Fibroblast of villous mesenchyme (primary cell): ENCODE measurements at regions not wholly inside any gene's neighbourhood (a gene's known extent, or its start where the extent isn't known, plus 50 kb on each side); places are given as distances from the start of the nearest gene placed in this dataset.

Experiments used
- DNase-seq: peaks from one replicate; pipeline ENCODE4 v3.0.0-alpha.2; 2010; ENCODE audit warnings: low read depth
- H3K4me3 ChIP-seq: 2 replicates; pipeline ENCODE4 v1.5.1; 2011; ENCODE audit warnings: low read depth, mild to moderate bottlenecking, low read length
- CTCF ChIP-seq: IDR thresholded peaks from 2 replicates; pipeline ENCODE4 v1.5.1; 2012; ENCODE audit warnings: low read depth, mild to moderate bottlenecking, low read length; ENCODE audit not compliant: insufficient read depth

- no peak for TF ChIP-seq CTCF
- no peak for DNase-seq
- no peak overlapping the region for H3K4me3 ChIP-seq
Measured at GRCh38 chr14:97393244-97393643, 596.1 kb downstream of the VRK1 start.

GRCh38 chr14:97395068-97395467 lies 597.9 kb downstream of the VRK1 start:
- no peak overlapping the region for H3K4me3 ChIP-seq
- no peak for TF ChIP-seq CTCF
- DNase-seq: no peak

- no peak for DNase-seq
- no peak for TF ChIP-seq CTCF
- H3K4me3 ChIP-seq: no peak overlapping the region
Measured at GRCh38 chr14:97401714-97402113, 604.5 kb downstream of the VRK1 start.

- no peak for TF ChIP-seq CTCF
- no peak overlapping the region for H3K4me3 ChIP-seq
- no peak for DNase-seq
Measured at GRCh38 chr14:97402279-97402678, 605.1 kb downstream of the VRK1 start.

- no peak overlapping the region for H3K4me3 ChIP-seq
- DNase-seq: no peak
- TF ChIP-seq CTCF: no peak
Measured at GRCh38 chr14:97407701-97408407, 610.7 kb downstream of the VRK1 start.

GRCh38 chr14:97408503-97408902 lies 611.3 kb downstream of the VRK1 start:
- no peak for DNase-seq
- no peak for TF ChIP-seq CTCF
- H3K4me3 ChIP-seq: no peak overlapping the region
